ENCODE measurements at regions not wholly inside any gene's neighbourhood (a gene's known extent, or its start where the extent isn't known, plus 50 kb on each side); places are given as distances from the start of the nearest gene placed in this dataset.

GRCh38 chr12:94049718-94050117 is 98.7 kb upstream of the PLXNC1 start:
- H3K36me3 ChIP-seq (ENCODE audit: insufficient read depth, low read length) = no peaks in the 10 kb centered on the region
- no peak overlapping the region for H3K4me2 ChIP-seq (ENCODE audit: low read length)
- no peak overlapping the region for H3K9ac ChIP-seq (ENCODE audit: low read depth, low read length)
- H3K27me3 ChIP-seq (ENCODE audit: control insufficient read depth, insufficient read depth, low read length) = peaks cover 18% of the 10 kb centered on the region
- H3K4me3 ChIP-seq (ENCODE audit: low read length) = no peak overlapping the region
- H3K9me3 ChIP-seq (replicated peaks; ENCODE audit: low read length) = no peaks in the 10 kb centered on the region
- peaks cover 5% of the 10 kb centered on the region for H3K4me1 ChIP-seq (ENCODE audit: control insufficient read depth, insufficient read depth, low read length)

GRCh38 chr12:94053676-94054075 is 94.7 kb upstream of the PLXNC1 start:
- H3K4me3 ChIP-seq (ENCODE audit: low read length) = no peak overlapping the region

GRCh38 chr12:94055528-94055927 is 92.8 kb upstream of the PLXNC1 start:
- no peaks in the 10 kb centered on the region for H3K9me3 ChIP-seq (replicated peaks; ENCODE audit: low read length)
- H3K4me3 ChIP-seq (ENCODE audit: low read length) = no peak overlapping the region
- no peaks in the 10 kb centered on the region for H3K27me3 ChIP-seq (ENCODE audit: control insufficient read depth, insufficient read depth, low read length)
- H3K9ac ChIP-seq (ENCODE audit: low read depth, low read length) = no peak overlapping the region
- H3K4me2 ChIP-seq (ENCODE audit: low read length) = no peak overlapping the region
- no peaks in the 10 kb centered on the region for H3K36me3 ChIP-seq (ENCODE audit: insufficient read depth, low read length)
- H3K4me1 ChIP-seq (ENCODE audit: control insufficient read depth, insufficient read depth, low read length) = peaks cover 5% of the 10 kb centered on the region

More at GRCh38 chr12:94053676-94054075, 94.7 kb upstream of the PLXNC1 start:
- H3K9ac ChIP-seq (ENCODE audit: low read depth, low read length) = no peak overlapping the region
- peaks cover 5% of the 10 kb centered on the region for H3K4me1 ChIP-seq (ENCODE audit: control insufficient read depth, insufficient read depth, low read length)
- H3K36me3 ChIP-seq (ENCODE audit: insufficient read depth, low read length) = no peaks in the 10 kb centered on the region
- H3K9me3 ChIP-seq (replicated peaks; ENCODE audit: low read length) = no peaks in the 10 kb centered on the region
- H3K4me2 ChIP-seq (ENCODE audit: low read length) = no peak overlapping the region
- peaks cover 3% of the 10 kb centered on the region for H3K27me3 ChIP-seq (ENCODE audit: control insufficient read depth, insufficient read depth, low read length)

- Histone ChIP-seq H3K9ac (ENCODE audit: low read depth, low read length) (no peak overlapping the region), H3K4me2 (ENCODE audit: low read length) (no peak overlapping the region), H3K4me1 (ENCODE audit: control insufficient read depth, insufficient read depth, low read length) (peaks cover 5% of the 10 kb centered on the region), H3K9me3 (replicated peaks; ENCODE audit: low read length) (no peaks in the 10 kb centered on the region), H3K4me3 (ENCODE audit: low read length) (no peak overlapping the region), H3K27me3 (ENCODE audit: control insufficient read depth, insufficient read depth, low read length) (no peaks in the 10 kb centered on the region), H3K36me3 (ENCODE audit: insufficient read depth, low read length) (no peaks in the 10 kb centered on the region)
These were observed 91.8 kb upstream of the PLXNC1 start for GRCh38 chr12:94056419-94057158.

GRCh38 chr12:94057262-94058151 is 90.9 kb upstream of the PLXNC1 start:
- H3K4me2 ChIP-seq (ENCODE audit: low read length) = no peak overlapping the region
- H3K4me1 ChIP-seq (ENCODE audit: control insufficient read depth, insufficient read depth, low read length) = peaks cover 5% of the 10 kb centered on the region
- H3K4me3 ChIP-seq (ENCODE audit: low read length) = no peak overlapping the region
- H3K36me3 ChIP-seq (ENCODE audit: insufficient read depth, low read length) = no peaks in the 10 kb centered on the region
- no peaks in the 10 kb centered on the region for H3K27me3 ChIP-seq (ENCODE audit: control insufficient read depth, insufficient read depth, low read length)
- no peaks in the 10 kb centered on the region for H3K9me3 ChIP-seq (replicated peaks; ENCODE audit: low read length)
- no peak overlapping the region for H3K9ac ChIP-seq (ENCODE audit: low read depth, low read length)

- Histone ChIP-seq H3K4me2 (ENCODE audit: low read length) (no peak overlapping the region), H3K4me1 (ENCODE audit: control insufficient read depth, insufficient read depth, low read length) (no peaks in the 10 kb centered on the region), H3K36me3 (ENCODE audit: insufficient read depth, low read length) (no peaks in the 10 kb centered on the region), H3K4me3 (ENCODE audit: low read length) (no peak overlapping the region), H3K27me3 (ENCODE audit: control insufficient read depth, insufficient read depth, low read length) (no peaks in the 10 kb centered on the region), H3K9me3 (replicated peaks; ENCODE audit: low read length) (no peaks in the 10 kb centered on the region), H3K9ac (ENCODE audit: low read depth, low read length) (no peak overlapping the region)
These were observed 88.7 kb upstream of the PLXNC1 start for GRCh38 chr12:94059394-94060368.

- no peaks in the 10 kb centered on the region for H3K27me3 ChIP-seq (ENCODE audit: control insufficient read depth, insufficient read depth, low read length)
- H3K9me3 ChIP-seq (replicated peaks; ENCODE audit: low read length) = no peaks in the 10 kb centered on the region
- H3K9ac ChIP-seq (ENCODE audit: low read depth, low read length) = no peak overlapping the region
- H3K4me3 ChIP-seq (ENCODE audit: low read length) = no peak overlapping the region
- H3K4me2 ChIP-seq (ENCODE audit: low read length) = no peak overlapping the region
- H3K4me1 ChIP-seq (ENCODE audit: control insufficient read depth, insufficient read depth, low read length) = no peaks in the 10 kb centered on the region
- no peaks in the 10 kb centered on the region for H3K36me3 ChIP-seq (ENCODE audit: insufficient read depth, low read length)
These were observed 86.2 kb upstream of the PLXNC1 start for GRCh38 chr12:94062194-94062593.

- Histone ChIP-seq H3K9ac (ENCODE audit: low read depth, low read length) (no peak overlapping the region), H3K36me3 (ENCODE audit: insufficient read depth, low read length) (no peaks in the 10 kb centered on the region), H3K9me3 (replicated peaks; ENCODE audit: low read length) (no peaks in the 10 kb centered on the region), H3K27me3 (ENCODE audit: control insufficient read depth, insufficient read depth, low read length) (no peaks in the 10 kb centered on the region), H3K4me1 (ENCODE audit: control insufficient read depth, insufficient read depth, low read length) (no peaks in the 10 kb centered on the region), H3K4me3 (ENCODE audit: low read length) (no peak overlapping the region), H3K4me2 (ENCODE audit: low read length) (no peak overlapping the region)
These were observed 85.4 kb upstream of the PLXNC1 start for GRCh38 chr12:94062796-94063635.

- Histone ChIP-seq H3K9ac (ENCODE audit: low read depth, low read length) (no peak overlapping the region), H3K4me1 (ENCODE audit: control insufficient read depth, insufficient read depth, low read length) (peaks cover 22% of the 10 kb centered on the region), H3K36me3 (ENCODE audit: insufficient read depth, low read length) (no peaks in the 10 kb centered on the region), H3K4me3 (ENCODE audit: low read length) (no peak overlapping the region), H3K27me3 (ENCODE audit: control insufficient read depth, insufficient read depth, low read length) (no peaks in the 10 kb centered on the region), H3K9me3 (replicated peaks; ENCODE audit: low read length) (no peaks in the 10 kb centered on the region), H3K4me2 (ENCODE audit: low read length) (no peak overlapping the region)
These were observed 77.9 kb upstream of the PLXNC1 start for GRCh38 chr12:94070520-94070919.

GRCh38 chr12:94071258-94071657 is 77.1 kb upstream of the PLXNC1 start:
- Histone ChIP-seq H3K4me1 (ENCODE audit: control insufficient read depth, insufficient read depth, low read length) (peaks cover 23% of the 10 kb centered on the region), H3K27me3 (ENCODE audit: control insufficient read depth, insufficient read depth, low read length) (no peaks in the 10 kb centered on the region), H3K9ac (ENCODE audit: low read depth, low read length) (no peak overlapping the region), H3K36me3 (ENCODE audit: insufficient read depth, low read length) (no peaks in the 10 kb centered on the region), H3K4me3 (ENCODE audit: low read length) (no peak overlapping the region), H3K4me2 (ENCODE audit: low read length) (no peak overlapping the region), H3K9me3 (replicated peaks; ENCODE audit: low read length) (no peaks in the 10 kb centered on the region)
